Fibroblast of peridontal ligament (primary cell): ENCODE measurements at regions not wholly inside any gene's neighbourhood (a gene's known extent, or its start where the extent isn't known, plus 50 kb on each side); places are given as distances from the start of the nearest gene placed in this dataset.

Experiments used
- DNase-seq: peaks from one replicate; pipeline ENCODE4 v3.0.0-alpha.2; 2010; ENCODE audit errors: extremely low read depth

GRCh38 chr9:27880156-27880555, 306.9 kb upstream of the C9orf72 start:
- DNase-seq: no peak

GRCh38 chr9:27880635-27881034, 307.4 kb upstream of the C9orf72 start:
- DNase-seq: no peak

- no peak for DNase-seq
These were observed 315.5 kb upstream of the C9orf72 start for GRCh38 chr9:27888661-27889295.

GRCh38 chr9:27924502-27924901, 351.2 kb upstream of the C9orf72 start:
- no peak for DNase-seq

GRCh38 chr9:27925815-27926214, 352.5 kb upstream of the C9orf72 start:
- DNase-seq: no peak

GRCh38 chr9:27929841-27930240, 356.6 kb upstream of the C9orf72 start:
- no peak for DNase-seq

- no peak for DNase-seq
These were observed 360.1 kb upstream of the C9orf72 start for GRCh38 chr9:27933210-27934025.

- DNase-seq: no peak
These were observed 361.2 kb upstream of the C9orf72 start for GRCh38 chr9:27934471-27934870.

- DNase-seq: no peak
These were observed 365.9 kb upstream of the C9orf72 start for GRCh38 chr9:27939186-27939585.

GRCh38 chr9:27940535-27940934, 367.3 kb upstream of the C9orf72 start:
- DNase-seq: no peak

GRCh38 chr9:27943501-27943900, 370.2 kb upstream of the C9orf72 start:
- no peak for DNase-seq

- DNase-seq: peak; percentile 15
These were observed 372.1 kb upstream of the C9orf72 start for GRCh38 chr9:27945386-27945785.

GRCh38 chr9:27950382-27950781, 377.1 kb upstream of the C9orf72 start:
- DNase-seq: no peak

- no peak for DNase-seq
These were observed 381.6 kb upstream of the C9orf72 start for GRCh38 chr9:27954858-27955257.

GRCh38 chr9:27963836-27964235, 390.6 kb upstream of the C9orf72 start:
- DNase-seq: no peak

- DNase-seq: no peak
These were observed 393.9 kb upstream of the C9orf72 start for GRCh38 chr9:27967210-27967609.

GRCh38 chr9:27977931-27978330, 404.6 kb upstream of the C9orf72 start:
- no peak for DNase-seq

- no peak for DNase-seq
These were observed 412.4 kb upstream of the C9orf72 start for GRCh38 chr9:27985714-27986113.

GRCh38 chr9:27990524-27990923, 417.2 kb upstream of the C9orf72 start:
- DNase-seq: no peak

- DNase-seq: no peak
These were observed 417.9 kb upstream of the C9orf72 start for GRCh38 chr9:27991221-27991620.

- DNase-seq: no peak
These were observed 427.8 kb upstream of the C9orf72 start for GRCh38 chr9:28001096-28001495.

- no peak for DNase-seq
These were observed 431.6 kb upstream of the C9orf72 start for GRCh38 chr9:28004900-28005299.

GRCh38 chr9:28005779-28006178, 432.5 kb upstream of the C9orf72 start:
- no peak for DNase-seq
